OCI-LY3 (cell line): ENCODE measurements at regions not wholly inside any gene's neighbourhood (a gene's known extent, or its start where the extent isn't known, plus 50 kb on each side); places are given as distances from the start of the nearest gene placed in this dataset.
"Not testable (repeated sequence)": the region's sequence is repeated elsewhere in the genome, so short reads cannot be mapped to it uniquely, and the experiment has no call there.

Experiments used
- H2AFZ ChIP-seq: fragments of 200-600, 300-600 bp; shearing (Covaris generic); 2 replicates; pipeline ENCODE4 v1.6.0; 2014; ENCODE audit warnings: antibody characterized with exemption, low read depth, low read length
- H3K27ac ChIP-seq: fragments of 200-600, 300-600 bp; sonication (generic); 2 replicates; pipeline ENCODE4 v1.5.1; 2014; ENCODE audit warnings: mild to moderate bottlenecking, low read length, moderate library complexity, mixed read lengths
- H3K27me3 ChIP-seq: fragments of 200-600, 300-600 bp; sonication (generic); 2 replicates; pipeline ENCODE4 v1.6.1; 2014; ENCODE audit warnings: low read depth, low read length, mixed read lengths
- H3K36me3 ChIP-seq: fragments of 200-600, 300-600 bp; sonication (generic); replicated peaks from 2 replicates; pipeline ENCODE3; 2014; ENCODE audit warnings: low read depth, low read length, mixed read lengths
- H3K4me1 ChIP-seq: fragments of 300-600, 200-600 bp; sonication (generic); 2 replicates; pipeline ENCODE4 v1.6.1; 2014; ENCODE audit warnings: low read length, mixed read lengths
- H3K4me2 ChIP-seq: fragments of 200-600, 300-600 bp; sonication (generic); 2 replicates; pipeline ENCODE4 v1.6.1; 2014; ENCODE audit warnings: low read length, mixed read lengths
- H3K4me3 ChIP-seq: fragments of 300-600, 200-600 bp; sonication (generic); 2 replicates; pipeline ENCODE4 v1.5.1; 2014; ENCODE audit warnings: antibody characterized with exemption, mild to moderate bottlenecking, low read length, moderate library complexity
- H3K79me2 ChIP-seq: fragments of 300-600, 200-600 bp; shearing (Covaris generic); 2 replicates; pipeline ENCODE4 v1.6.1; 2014; ENCODE audit warnings: mild to moderate bottlenecking, low read length, mixed read lengths
- H3K9ac ChIP-seq: fragments of 300-600, 200-600 bp; shearing (Covaris generic); 2 replicates; pipeline ENCODE4 v1.6.0; 2014; ENCODE audit warnings: mild to moderate bottlenecking, low read length, moderate library complexity
- H3K9me3 ChIP-seq: fragments of 200-600, 300-600 bp; shearing (Covaris generic); 2 replicates; pipeline ENCODE4 v1.6.1; 2014; ENCODE audit warnings: low read length, mixed read lengths; ENCODE audit not compliant: insufficient read depth
- H4K20me1 ChIP-seq: fragments of 200-600, 300-600 bp; sonication (generic); 2 replicates; pipeline ENCODE4 v1.6.1; 2016; ENCODE audit warnings: low read length, mixed read lengths; ENCODE audit not compliant: insufficient read depth
- CTCF ChIP-seq: fragments of 200-600, 300-600 bp; sonication (generic); IDR thresholded peaks from 2 replicates; pipeline ENCODE4 v1.5.1; 2014; ENCODE audit warnings: antibody characterized with exemption, low read length, low read depth
- EZH2phosphoT487 ChIP-seq: fragments of 200-600 bp; shearing (Covaris generic); IDR thresholded peaks from 2 replicates; pipeline ENCODE4 v1.6.1; 2018; ENCODE audit warnings: antibody characterized with exemption, mixed run types, low read depth

GRCh38 chr17:71200597-71200996, 920.2 kb upstream of the SOX9 start:
- no peak overlapping the region for H2AFZ ChIP-seq
- no peak overlapping the region for H3K4me3 ChIP-seq
- no peaks in the 10 kb centered on the region for H3K4me1 ChIP-seq
- H4K20me1 ChIP-seq: no peaks in the 10 kb centered on the region
- H3K9me3 ChIP-seq: no peaks in the 10 kb centered on the region
- H3K79me2 ChIP-seq: no peaks in the 10 kb centered on the region
- H3K36me3 ChIP-seq: no peaks in the 10 kb centered on the region
- no peak overlapping the region for H3K27ac ChIP-seq
- no peak for TF ChIP-seq CTCF
- TF ChIP-seq EZH2phosphoT487: no peak
- no peak overlapping the region for H3K4me2 ChIP-seq
- no peaks in the 10 kb centered on the region for H3K27me3 ChIP-seq
- no peak overlapping the region for H3K9ac ChIP-seq

GRCh38 chr17:71201639-71202038, 919.2 kb upstream of the SOX9 start:
- Histone ChIP-seq H2AFZ (no peak overlapping the region), H3K9me3 (no peaks in the 10 kb centered on the region), H3K9ac (no peak overlapping the region), H3K4me3 (no peak overlapping the region), H3K4me1 (no peaks in the 10 kb centered on the region), H4K20me1 (no peaks in the 10 kb centered on the region), H3K79me2 (no peaks in the 10 kb centered on the region), H3K27me3 (no peaks in the 10 kb centered on the region), H3K36me3 (no peaks in the 10 kb centered on the region), H3K27ac (no peak overlapping the region), H3K4me2 (no peak overlapping the region)
- TF ChIP-seq EZH2phosphoT487 (no peak), CTCF (no peak)

- H3K4me1 ChIP-seq: no peaks in the 10 kb centered on the region
- H4K20me1 ChIP-seq: no peaks in the 10 kb centered on the region
- H3K4me3 ChIP-seq: no peak overlapping the region
- H2AFZ ChIP-seq: no peak overlapping the region
- no peak overlapping the region for H3K9ac ChIP-seq
- H3K36me3 ChIP-seq: no peaks in the 10 kb centered on the region
- H3K4me2 ChIP-seq: no peak overlapping the region
- H3K79me2 ChIP-seq: no peaks in the 10 kb centered on the region
- no peak overlapping the region for H3K27ac ChIP-seq
- TF ChIP-seq CTCF: no peak
- TF ChIP-seq EZH2phosphoT487: no peak
- H3K27me3 ChIP-seq: no peaks in the 10 kb centered on the region
- H3K9me3 ChIP-seq: no peaks in the 10 kb centered on the region
These were observed 918.4 kb upstream of the SOX9 start for GRCh38 chr17:71202449-71202848.

- Histone ChIP-seq H4K20me1 (no peaks in the 10 kb centered on the region), H3K27ac (no peak overlapping the region), H3K27me3 (no peaks in the 10 kb centered on the region), H3K4me1 (no peaks in the 10 kb centered on the region), H3K4me3 (no peak overlapping the region), H3K9me3 (no peaks in the 10 kb centered on the region), H2AFZ (no peak overlapping the region), H3K4me2 (no peak overlapping the region), H3K36me3 (no peaks in the 10 kb centered on the region), H3K9ac (no peak overlapping the region), H3K79me2 (no peaks in the 10 kb centered on the region)
- TF ChIP-seq CTCF: no peak
- no peak for TF ChIP-seq EZH2phosphoT487
These were observed 916.9 kb upstream of the SOX9 start for GRCh38 chr17:71203953-71204352.

GRCh38 chr17:71205951-71206350, 914.9 kb upstream of the SOX9 start:
- H3K9me3 ChIP-seq, H2AFZ ChIP-seq, H3K27me3 ChIP-seq: not testable (repeated sequence)

More at GRCh38 chr17:71205951-71206350, 914.9 kb upstream of the SOX9 start:
- not testable (repeated sequence) for H3K4me3 ChIP-seq, H4K20me1 ChIP-seq, H3K79me2 ChIP-seq, H3K4me1 ChIP-seq, H3K9ac ChIP-seq, H3K36me3 ChIP-seq, H3K4me2 ChIP-seq, H3K27ac ChIP-seq
